NB4 (cell line): ENCODE measurements at regions not wholly inside any gene's neighbourhood (a gene's known extent, or its start where the extent isn't known, plus 50 kb on each side); places are given as distances from the start of the nearest gene placed in this dataset.

Experiments
- MYC ChIP-seq: IDR thresholded peaks from 2 replicates; pipeline ENCODE4 v1.6.1; 2011; ENCODE audit warnings: low read depth, low read length
- POLR2A ChIP-seq: IDR thresholded peaks from 2 replicates; pipeline ENCODE4 v1.6.1; 2011; ENCODE audit warnings: mild to moderate bottlenecking; ENCODE audit not compliant: insufficient read length; ENCODE audit errors: extremely low read depth
- TF ChIP-seq, protein P1 (sequence below): IDR thresholded peaks from one replicate; pipeline ENCODE4 v1.5.1; 2012; ENCODE audit warnings: low read depth, low read length
- TF ChIP-seq, protein P2 (sequence below): IDR thresholded peaks from 2 replicates; pipeline ENCODE4 v1.6.1; 2011; ENCODE audit warnings: low read depth, low read length

DNA sequence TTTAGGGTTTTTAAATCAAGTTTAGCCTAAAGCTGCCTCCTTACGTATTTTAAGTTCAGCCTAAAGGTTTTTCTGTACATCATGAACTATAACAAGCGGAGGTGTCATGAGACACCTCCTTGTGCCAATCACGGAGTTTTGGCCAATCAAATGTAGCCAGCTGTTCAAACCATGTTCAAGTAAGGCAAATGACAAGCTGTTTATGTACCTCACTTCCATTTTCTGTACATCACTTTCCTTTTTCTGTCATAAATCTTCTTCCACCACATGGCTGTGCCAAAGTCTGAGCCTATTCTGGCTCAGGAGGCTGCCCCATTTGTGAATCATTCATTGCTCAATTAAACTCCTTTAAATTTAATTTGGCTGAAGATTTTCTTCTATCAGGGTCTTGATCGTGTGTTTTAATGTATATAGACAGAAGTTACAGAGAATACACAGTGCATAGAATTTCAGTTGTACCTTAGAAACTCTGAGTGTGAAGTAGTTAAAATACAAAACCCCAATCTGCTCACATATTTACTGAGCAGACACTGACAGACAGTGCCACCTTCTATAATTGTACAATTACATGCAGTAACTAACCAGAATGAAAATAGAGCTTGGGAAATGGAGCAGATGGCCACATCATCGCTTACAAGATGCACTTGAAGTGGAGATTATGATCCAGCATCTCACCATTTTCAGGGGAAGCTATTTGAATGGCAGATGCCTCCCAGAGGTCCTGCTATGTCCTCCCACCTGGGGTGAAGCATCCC, 76.9 kb upstream of the LANCL2 start:
- TF ChIP-seq, protein P1, sequence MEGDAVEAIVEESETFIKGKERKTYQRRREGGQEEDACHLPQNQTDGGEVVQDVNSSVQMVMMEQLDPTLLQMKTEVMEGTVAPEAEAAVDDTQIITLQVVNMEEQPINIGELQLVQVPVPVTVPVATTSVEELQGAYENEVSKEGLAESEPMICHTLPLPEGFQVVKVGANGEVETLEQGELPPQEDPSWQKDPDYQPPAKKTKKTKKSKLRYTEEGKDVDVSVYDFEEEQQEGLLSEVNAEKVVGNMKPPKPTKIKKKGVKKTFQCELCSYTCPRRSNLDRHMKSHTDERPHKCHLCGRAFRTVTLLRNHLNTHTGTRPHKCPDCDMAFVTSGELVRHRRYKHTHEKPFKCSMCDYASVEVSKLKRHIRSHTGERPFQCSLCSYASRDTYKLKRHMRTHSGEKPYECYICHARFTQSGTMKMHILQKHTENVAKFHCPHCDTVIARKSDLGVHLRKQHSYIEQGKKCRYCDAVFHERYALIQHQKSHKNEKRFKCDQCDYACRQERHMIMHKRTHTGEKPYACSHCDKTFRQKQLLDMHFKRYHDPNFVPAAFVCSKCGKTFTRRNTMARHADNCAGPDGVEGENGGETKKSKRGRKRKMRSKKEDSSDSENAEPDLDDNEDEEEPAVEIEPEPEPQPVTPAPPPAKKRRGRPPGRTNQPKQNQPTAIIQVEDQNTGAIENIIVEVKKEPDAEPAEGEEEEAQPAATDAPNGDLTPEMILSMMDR: no peak
- TF ChIP-seq MYC (no peak), POLR2A (no peak)
- TF ChIP-seq, protein P2, sequence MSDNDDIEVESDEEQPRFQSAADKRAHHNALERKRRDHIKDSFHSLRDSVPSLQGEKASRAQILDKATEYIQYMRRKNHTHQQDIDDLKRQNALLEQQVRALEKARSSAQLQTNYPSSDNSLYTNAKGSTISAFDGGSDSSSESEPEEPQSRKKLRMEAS: no peak
